HepG2 (cell line): ENCODE measurements at regions not wholly inside any gene's neighbourhood (a gene's known extent, or its start where the extent isn't known, plus 50 kb on each side); places are given as distances from the start of the nearest gene placed in this dataset.

Source experiments
- CTCF ChIP-seq: sonication (generic); formaldehyde crosslinking; IDR thresholded peaks from 2 replicates; pipeline ENCODE4 v1.5.0; 2020; ENCODE audit warnings: mild to moderate bottlenecking, missing genetic modification reagents, moderate library complexity
- EEA1 ChIP-seq: sonication (generic); formaldehyde crosslinking; IDR thresholded peaks from 2 replicates; pipeline ENCODE4 v1.5.1; 2020; ENCODE audit warnings: mild to moderate bottlenecking, missing genetic modification reagents, borderline replicate concordance
- EED ChIP-seq: sonication (generic); formaldehyde crosslinking; IDR thresholded peaks from 2 replicates; pipeline ENCODE4 v1.5.0; 2020; ENCODE audit warnings: mild to moderate bottlenecking, missing genetic modification reagents
- GABPA ChIP-seq, 2 experiments: IDR thresholded peaks; 2 replicates each; pipeline ENCODE4 v1.6.1; 2011 to 2016; ENCODE audit warnings: low read depth in 2 of 2, low read length in 1 of 2, missing biosample characterization in 1 of 2, missing genetic modification characterization in 1 of 2
- IRF1 ChIP-seq: sonication (generic); formaldehyde crosslinking; IDR thresholded peaks from 2 replicates; pipeline ENCODE4 v1.4.0; 2020; ENCODE audit warnings: low read depth, mild to moderate bottlenecking, missing genetic modification reagents
- KAT8 ChIP-seq: IDR thresholded peaks from 2 replicates; pipeline ENCODE4 v1.6.1; 2016; ENCODE audit warnings: missing genetic modification reagents, missing compliant biosample characterization
- MAF1 ChIP-seq: sonication (generic); formaldehyde crosslinking; IDR thresholded peaks from 2 replicates; pipeline ENCODE4 v1.5.0; 2020; ENCODE audit warnings: missing genetic modification reagents, borderline replicate concordance
- TEAD2 ChIP-seq: sonication (generic); formaldehyde crosslinking; IDR thresholded peaks from 2 replicates; pipeline ENCODE4 v1.9.0; 2021; ENCODE audit warnings: missing genetic modification reagents

DNA sequence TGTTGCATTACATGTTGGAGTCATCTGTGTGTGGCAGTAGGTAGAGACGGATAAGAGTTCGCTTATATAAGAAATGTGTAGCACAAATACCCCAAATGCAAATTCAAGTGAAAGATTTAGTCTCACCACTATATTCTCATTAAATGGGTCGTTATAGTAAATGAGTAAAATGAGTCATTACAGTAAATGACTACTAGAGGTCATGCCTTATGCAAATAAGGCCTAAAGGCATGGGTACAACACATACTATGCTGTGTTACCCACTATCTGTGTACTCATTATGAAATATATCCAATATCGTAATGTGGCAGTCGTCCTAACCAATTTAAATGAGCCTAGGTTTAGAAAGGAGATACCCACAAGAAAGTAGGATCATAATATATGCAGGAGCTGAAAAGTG lies 1603.1 kb downstream of the C4orf33 start:
- TF ChIP-seq EEA1 (CRISPR knock-in tag) (no peak), IRF1 (CRISPR knock-in tag) (no peak), GABPA (IDR thresholded peaks at IDR 0.05; ENCODE audit: low read depth, low read length) (no peak), GABPA (CRISPR knock-in tag; IDR thresholded peaks at IDR 0.05; ENCODE audit: low read depth) (no peak), TEAD2 (CRISPR knock-in tag) (no peak), EED (CRISPR knock-in tag) (no peak), CTCF (CRISPR knock-in tag) (no peak), KAT8 (no peak), MAF1 (no peak)
